Thymus (tissue), 11 donors: ENCODE measurements at regions not wholly inside any gene's neighbourhood (a gene's known extent, or its start where the extent isn't known, plus 50 kb on each side); places are given as distances from the start of the nearest gene placed in this dataset.

Experiments used
- DNase-seq, 9 donors: peaks; one replicate each; pipeline ENCODE4 v3.0.0-alpha.2; 2013; ENCODE audit warnings: low spot score in 9 of 9, low read depth in 6 of 9, missing footprints in 1 of 9
- H3K27ac ChIP-seq, 2 donors: one replicate each; pipeline ENCODE4 v1.5.1; 2013; ENCODE audit warnings: control low read depth in 1 of 2, low read depth in 1 of 2, low read length in 1 of 2, mild to moderate bottlenecking in 1 of 2, moderate library complexity in 1 of 2
- H3K27me3 ChIP-seq, 2 donors: one replicate each; pipeline ENCODE4 v1.5.1; 2013; ENCODE audit warnings: low read length in 1 of 2; ENCODE audit not compliant: control insufficient read depth in 2 of 2, insufficient read depth in 1 of 2
- H3K36me3 ChIP-seq, 2 donors: one replicate each; pipeline ENCODE4 v1.5.1; 2013; ENCODE audit warnings: low read length in 1 of 2, mild to moderate bottlenecking in 1 of 2, moderate library complexity in 1 of 2; ENCODE audit not compliant: control insufficient read depth in 2 of 2, insufficient read depth in 2 of 2
- H3K4me1 ChIP-seq, 2 donors: one replicate each; pipeline ENCODE4 v1.5.1; 2013; ENCODE audit warnings: low read length in 2 of 2; ENCODE audit not compliant: control insufficient read depth in 2 of 2, insufficient read depth in 2 of 2
- H3K4me3 ChIP-seq, 2 donors: one replicate each; pipeline ENCODE4 v1.5.1; 2013; ENCODE audit warnings: low read length in 2 of 2, control low read depth in 1 of 2, mild to moderate bottlenecking in 1 of 2
- H3K9me3 ChIP-seq, 2 donors: one replicate each; pipeline ENCODE4 v1.5.1; 2013; ENCODE audit warnings: low read length in 1 of 2, mild to moderate bottlenecking in 1 of 2; ENCODE audit not compliant: control insufficient read depth in 2 of 2, insufficient read depth in 1 of 2
- WGBS: extraction: QIAGEN DNeasy Blood & Tissue Kit; methylation state at CpG from one replicate; pipeline ENCODE4 v1.1.7; 2013; 5-methylcytosine and 5-hydroxymethylcytosine counted together
- donor health status: healthy.

- Histone ChIP-seq H3K27me3 (no peaks in the 10 kb centered on the region), H3K27ac (no peak overlapping the region), H3K9me3 (no peaks in the 10 kb centered on the region), H3K4me3 (no peak overlapping the region), H3K4me1 (no peaks in the 10 kb centered on the region), H3K36me3 (no peaks in the 10 kb centered on the region)
- no peak for DNase-seq
- 68% methylated on average over 5 of the region's 5 CpGs for WGBS
These were observed 455.7 kb downstream of the SUCLA2 start for GRCh38 chr13:47545201-47546024.

GRCh38 chr13:47539317-47539716 lies 461.8 kb downstream of the SUCLA2 start:
- 96% methylated on average over 2 of the region's 2 CpGs for WGBS
- no peak overlapping the region for H3K27ac ChIP-seq
- H3K9me3 ChIP-seq: no peaks in the 10 kb centered on the region
- H3K4me1 ChIP-seq: no peaks in the 10 kb centered on the region
- H3K4me3 ChIP-seq: no peak overlapping the region
- H3K27me3 ChIP-seq: no peaks in the 10 kb centered on the region
- DNase-seq: no peak
- no peaks in the 10 kb centered on the region for H3K36me3 ChIP-seq

- H3K9me3 ChIP-seq: no peaks in the 10 kb centered on the region
- WGBS: 93% methylated on average over 1 of the region's 1 CpG
- no peaks in the 10 kb centered on the region for H3K36me3 ChIP-seq
- DNase-seq: no peak
- no peaks in the 10 kb centered on the region for H3K27me3 ChIP-seq
- H3K27ac ChIP-seq: no peak overlapping the region
- H3K4me1 ChIP-seq: no peaks in the 10 kb centered on the region
- H3K4me3 ChIP-seq: no peak overlapping the region
These were observed 477.3 kb downstream of the SUCLA2 start for GRCh38 chr13:47523771-47524170.

- WGBS: 95% methylated on average over 2 of the region's 2 CpGs
These were observed 479.1 kb downstream of the SUCLA2 start for GRCh38 chr13:47521890-47522487.

GRCh38 chr13:47519626-47520025 lies 481.4 kb downstream of the SUCLA2 start:
- Histone ChIP-seq H3K36me3 (no peaks in the 10 kb centered on the region), H3K9me3 (no peaks in the 10 kb centered on the region), H3K4me1 (no peaks in the 10 kb centered on the region), H3K27me3 (no peaks in the 10 kb centered on the region), H3K27ac (no peak overlapping the region), H3K4me3 (no peak overlapping the region)
- 47% methylated on average over 2 of the region's 2 CpGs for WGBS
- no peak for DNase-seq

More at GRCh38 chr13:47521890-47522487, 479.1 kb downstream of the SUCLA2 start:
- Histone ChIP-seq H3K4me3 (no peak overlapping the region), H3K36me3 (no peaks in the 10 kb centered on the region), H3K27ac (no peak overlapping the region), H3K9me3 (no peaks in the 10 kb centered on the region), H3K27me3 (no peaks in the 10 kb centered on the region), H3K4me1 (no peaks in the 10 kb centered on the region)
- no peak for DNase-seq

- Histone ChIP-seq H3K36me3 (no peaks in the 10 kb centered on the region), H3K4me1 (no peaks in the 10 kb centered on the region), H3K4me3 (no peak overlapping the region), H3K9me3 (no peaks in the 10 kb centered on the region), H3K27me3 (no peaks in the 10 kb centered on the region), H3K27ac (no peak overlapping the region)
- WGBS: 91% methylated on average over 1 of the region's 1 CpG
- no peak for DNase-seq
These were observed 482.5 kb downstream of the SUCLA2 start for GRCh38 chr13:47518530-47518929.

- Histone ChIP-seq H3K4me3 (no peak overlapping the region), H3K9me3 (no peaks in the 10 kb centered on the region), H3K36me3 (no peaks in the 10 kb centered on the region), H3K27ac (no peak overlapping the region), H3K4me1 (no peaks in the 10 kb centered on the region), H3K27me3 (no peaks in the 10 kb centered on the region)
- no peak for DNase-seq
- WGBS: 96% methylated on average over 1 of the region's 1 CpG
These were observed 489.4 kb downstream of the SUCLA2 start for GRCh38 chr13:47511647-47512046.

GRCh38 chr13:47508527-47509228 lies 492.4 kb downstream of the SUCLA2 start:
- no peaks in the 10 kb centered on the region for H3K27me3 ChIP-seq
- no peak for DNase-seq
- 85% methylated on average over 5 of the region's 5 CpGs for WGBS
- no peaks in the 10 kb centered on the region for H3K9me3 ChIP-seq
- no peaks in the 10 kb centered on the region for H3K4me1 ChIP-seq
- no peak overlapping the region for H3K4me3 ChIP-seq
- H3K36me3 ChIP-seq: no peaks in the 10 kb centered on the region
- H3K27ac ChIP-seq: no peak overlapping the region

GRCh38 chr13:47503475-47503874 lies 497.6 kb downstream of the SUCLA2 start:
- H3K36me3 ChIP-seq: no peaks in the 10 kb centered on the region
- H3K9me3 ChIP-seq: no peaks in the 10 kb centered on the region
- no peak overlapping the region for H3K4me3 ChIP-seq
- H3K27me3 ChIP-seq: no peaks in the 10 kb centered on the region
- no peak for DNase-seq
- peaks cover 0 to 3% of the 10 kb centered on the region in 2 donors for H3K4me1 ChIP-seq
- no peak overlapping the region for H3K27ac ChIP-seq
- WGBS: 93% methylated on average over 2 of the region's 2 CpGs
